LNCAP (cell line): ENCODE measurements at regions not wholly inside any gene's neighbourhood (a gene's known extent, or its start where the extent isn't known, plus 50 kb on each side); places are given as distances from the start of the nearest gene placed in this dataset.

Source experiments
- TF ChIP-seq, protein P1 (sequence below): fragments of 450-650 bp; IDR thresholded peaks from 2 replicates; pipeline ENCODE4 v1.5.1; 2017; ENCODE audit warnings: mild to moderate bottlenecking

DNA sequence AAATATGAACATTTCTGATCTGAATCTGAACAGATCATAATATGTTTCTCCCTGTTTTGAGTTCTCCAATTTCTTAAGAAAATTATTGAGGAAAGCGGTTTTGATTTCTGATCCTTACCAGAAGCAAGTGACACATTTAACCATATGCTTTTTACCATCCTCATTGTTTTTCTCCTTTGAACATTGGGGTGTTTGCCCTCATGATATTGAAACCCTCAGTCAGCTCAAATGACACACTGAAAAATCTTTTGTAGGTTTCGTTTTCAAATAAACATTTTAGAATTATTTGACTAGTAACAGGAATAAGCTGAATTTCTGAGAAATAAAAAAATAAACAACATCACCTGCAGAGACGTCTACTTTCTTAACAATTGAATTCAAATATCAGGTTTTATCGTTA lies 252.1 kb downstream of the DOK5 start:
- TF ChIP-seq, protein P1, sequence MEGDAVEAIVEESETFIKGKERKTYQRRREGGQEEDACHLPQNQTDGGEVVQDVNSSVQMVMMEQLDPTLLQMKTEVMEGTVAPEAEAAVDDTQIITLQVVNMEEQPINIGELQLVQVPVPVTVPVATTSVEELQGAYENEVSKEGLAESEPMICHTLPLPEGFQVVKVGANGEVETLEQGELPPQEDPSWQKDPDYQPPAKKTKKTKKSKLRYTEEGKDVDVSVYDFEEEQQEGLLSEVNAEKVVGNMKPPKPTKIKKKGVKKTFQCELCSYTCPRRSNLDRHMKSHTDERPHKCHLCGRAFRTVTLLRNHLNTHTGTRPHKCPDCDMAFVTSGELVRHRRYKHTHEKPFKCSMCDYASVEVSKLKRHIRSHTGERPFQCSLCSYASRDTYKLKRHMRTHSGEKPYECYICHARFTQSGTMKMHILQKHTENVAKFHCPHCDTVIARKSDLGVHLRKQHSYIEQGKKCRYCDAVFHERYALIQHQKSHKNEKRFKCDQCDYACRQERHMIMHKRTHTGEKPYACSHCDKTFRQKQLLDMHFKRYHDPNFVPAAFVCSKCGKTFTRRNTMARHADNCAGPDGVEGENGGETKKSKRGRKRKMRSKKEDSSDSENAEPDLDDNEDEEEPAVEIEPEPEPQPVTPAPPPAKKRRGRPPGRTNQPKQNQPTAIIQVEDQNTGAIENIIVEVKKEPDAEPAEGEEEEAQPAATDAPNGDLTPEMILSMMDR: no peak

DNA sequence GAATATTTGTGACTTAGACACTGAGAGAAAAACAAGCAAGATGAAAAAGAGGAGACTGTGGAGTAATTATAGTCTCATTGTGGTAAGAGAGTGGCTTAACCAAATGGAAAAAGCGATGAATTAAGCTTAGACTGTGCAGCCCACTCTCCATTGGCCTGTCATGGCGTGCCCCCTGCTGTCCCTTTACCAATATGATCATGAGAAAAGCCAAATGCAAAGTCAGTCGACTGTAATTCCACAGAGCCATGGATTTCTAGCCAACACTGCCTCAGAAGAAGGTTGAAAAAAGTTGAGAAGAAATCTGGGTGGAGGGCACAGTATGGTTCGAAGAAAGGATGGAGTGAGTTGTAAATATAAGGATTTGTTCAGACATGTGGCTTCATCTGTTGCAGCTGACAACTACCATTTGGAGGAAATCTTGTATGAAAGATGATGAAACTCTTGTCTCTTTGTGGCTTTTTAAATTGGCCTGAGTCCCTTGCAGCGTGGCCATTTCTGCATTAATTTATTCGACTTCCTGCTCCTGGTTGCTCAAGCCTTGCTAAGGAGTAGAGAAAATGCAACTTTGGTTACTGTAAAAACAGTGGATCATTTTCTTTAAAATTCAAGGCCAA lies 251.4 kb downstream of the DOK5 start:
- TF ChIP-seq, protein P1: no peak

DNA sequence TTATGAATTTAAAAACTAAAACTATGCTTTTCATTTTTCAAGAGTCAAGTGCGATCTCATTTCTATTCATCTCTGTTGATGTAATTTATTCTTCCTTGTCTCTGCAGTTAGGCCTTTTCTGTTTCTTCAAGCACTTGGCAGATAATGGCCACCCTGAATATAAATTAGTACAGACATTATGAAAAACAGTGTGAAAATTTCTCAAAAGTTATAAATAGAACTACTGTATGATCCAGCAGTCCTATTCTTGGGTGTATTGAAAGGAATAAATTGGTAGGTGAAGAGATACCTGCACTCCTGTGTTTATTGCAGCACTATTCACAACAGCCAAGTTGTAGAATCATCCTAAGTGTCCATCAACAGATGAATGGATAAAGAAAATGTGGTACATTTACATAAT lies 248.3 kb downstream of the DOK5 start:
- TF ChIP-seq, protein P1: no peak

DNA sequence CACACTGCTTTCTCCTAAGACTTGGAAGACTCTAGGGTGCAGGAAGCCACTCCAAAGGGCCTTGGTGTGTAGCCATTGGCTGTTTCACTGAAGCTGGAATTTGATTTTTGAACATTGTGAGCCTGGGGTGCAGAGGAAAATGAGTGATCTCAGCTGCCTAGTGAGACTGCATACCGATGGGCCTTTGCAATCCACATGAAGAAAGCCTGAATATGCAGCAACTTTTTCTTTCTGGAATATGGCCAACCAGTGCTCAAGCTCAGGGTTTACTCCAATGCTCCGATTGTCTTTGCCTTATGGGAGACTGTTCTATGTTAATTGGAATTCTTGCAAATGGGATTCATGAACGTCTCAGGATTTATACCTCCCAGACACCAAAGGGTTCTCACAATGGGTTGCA lies 242.6 kb downstream of the DOK5 start:
- TF ChIP-seq, protein P1: no peak

DNA sequence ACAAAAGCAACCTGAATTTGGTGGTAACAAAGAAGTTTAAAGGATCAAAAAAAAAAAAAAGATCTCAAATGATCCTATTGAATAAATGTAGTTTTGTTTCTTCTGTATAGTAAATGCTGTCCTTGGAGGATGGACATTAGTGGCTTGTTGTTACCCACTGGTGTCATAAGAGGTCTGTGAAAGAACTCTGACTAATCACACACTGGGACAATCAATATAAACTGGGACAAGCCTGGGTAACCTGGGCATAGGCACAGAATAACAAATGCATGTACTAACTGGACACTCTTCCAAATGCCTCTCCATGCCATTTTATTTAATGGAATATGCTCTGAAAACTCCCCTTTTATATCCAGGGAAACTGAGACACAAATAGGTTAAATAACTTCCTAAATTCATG lies 241.4 kb downstream of the DOK5 start:
- TF ChIP-seq, protein P1: no peak

DNA sequence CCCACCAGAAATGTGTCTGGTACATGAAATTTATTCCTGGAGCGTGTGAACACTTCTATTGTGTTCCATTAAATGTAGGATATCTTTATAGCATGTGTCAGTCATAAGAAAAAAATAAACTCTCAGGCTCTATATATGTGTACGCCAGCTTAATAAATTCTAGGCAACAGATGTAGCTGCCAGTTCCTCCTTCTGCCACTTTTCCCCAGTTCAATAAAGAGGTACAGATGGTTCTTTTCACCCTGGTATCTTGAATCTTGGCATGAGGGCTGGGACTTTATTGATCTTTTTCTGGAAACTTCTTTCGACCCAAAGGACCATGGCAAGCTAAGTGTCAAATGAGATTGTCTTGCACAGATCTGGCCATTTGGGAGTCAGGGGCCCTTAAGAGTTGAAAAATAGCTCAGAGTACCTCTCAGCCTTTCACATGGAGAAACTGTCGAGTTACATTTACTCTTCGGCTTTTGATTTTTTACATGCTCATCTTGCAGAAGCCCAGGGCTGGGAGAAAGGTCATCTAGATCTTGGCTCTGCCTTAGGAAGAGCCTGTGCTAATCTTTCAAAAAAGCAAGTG lies 240.9 kb downstream of the DOK5 start:
- TF ChIP-seq, protein P1: no peak

DNA sequence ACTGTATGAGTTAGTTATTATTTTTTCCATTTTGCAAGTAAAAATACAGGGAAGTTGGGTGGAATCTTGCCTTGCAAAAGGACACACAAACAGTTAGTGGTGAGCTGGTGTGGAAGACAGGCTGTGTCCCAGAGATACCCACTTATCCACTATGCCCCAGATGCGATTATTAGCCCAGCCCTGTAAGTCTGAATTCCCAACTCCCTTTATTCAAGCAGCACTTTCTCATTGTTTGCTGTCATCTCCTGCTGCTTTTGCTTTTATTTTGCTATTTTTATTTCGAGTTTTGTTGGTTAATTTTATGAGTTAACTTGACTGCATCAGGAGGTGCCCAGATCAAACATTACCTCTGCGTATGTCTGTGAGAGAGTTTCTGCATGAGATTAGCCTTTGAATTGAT lies 239.4 kb downstream of the DOK5 start:
- TF ChIP-seq, protein P1: no peak

DNA sequence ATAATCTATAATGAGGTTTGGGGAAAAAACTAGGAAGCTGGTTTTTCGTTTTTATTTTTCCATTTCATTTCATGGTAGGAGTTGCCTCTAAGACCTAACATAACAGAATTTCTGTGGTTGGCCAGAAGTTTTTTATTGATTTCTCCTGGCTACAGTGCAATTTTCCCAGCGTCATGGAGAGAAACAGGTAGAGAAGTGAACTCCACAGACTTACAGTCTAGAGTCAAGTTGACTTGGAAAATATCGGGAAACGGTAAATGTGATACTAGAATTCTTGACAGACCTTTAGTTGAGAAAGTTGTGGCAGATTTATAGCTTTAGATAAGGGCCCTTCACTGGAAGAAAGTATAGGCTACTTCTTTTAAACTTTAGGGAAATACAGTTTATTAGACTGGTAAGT lies 238.3 kb downstream of the DOK5 start:
- TF ChIP-seq, protein P1: no peak
